Erythroblast (primary cell): ENCODE measurements at regions not wholly inside any gene's neighbourhood (a gene's known extent, or its start where the extent isn't known, plus 50 kb on each side); places are given as distances from the start of the nearest gene placed in this dataset.

ENCODE experiments used
- GATA1 ChIP-seq: IDR thresholded peaks from 2 replicates; pipeline ENCODE4 v1.6.1; 2011; ENCODE audit warnings: low read depth, mild to moderate bottlenecking, control low read depth, low read length, moderate library complexity
- POLR2A ChIP-seq: IDR thresholded peaks from 2 replicates; pipeline ENCODE4 v1.6.1; 2011; ENCODE audit warnings: mild to moderate bottlenecking, low read length

- TF ChIP-seq POLR2A (no peak), GATA1 (no peak)
These were observed 882.9 kb downstream of the RPA4 start for GRCh38 chrX:97766501-97767095.
